SK-N-SH (cell line): ENCODE measurements at regions not wholly inside any gene's neighbourhood (a gene's known extent, or its start where the extent isn't known, plus 50 kb on each side); places are given as distances from the start of the nearest gene placed in this dataset.

Experiments used
- CTCF ChIA-PET: fragments of 300-600, 350-600 bp; formaldehyde crosslinking; extraction: SDS; loops from one replicate; lab custom pipeline; 2021; lab: Yijun Ruan, JAX
- POLR2A ChIA-PET: fragments of 350-600 bp; sonication (Branson Sonifier 250); formaldehyde crosslinking; extraction: SDS; loops from one replicate; lab custom pipeline; 2020; ENCODE audit warnings: antibody characterized with exemption, inconsistent platforms; lab: Yijun Ruan, JAX
- DNase-seq: peaks from one replicate; pipeline ENCODE4 v3.0.0; 2012
- H2AFZ ChIP-seq: fragments of 200-600 bp; sonication (generic); 2 replicates; pipeline ENCODE4 v1.8.1; 2016; ENCODE audit warnings: antibody characterized with exemption, mild to moderate bottlenecking, low read depth
- H3F3A ChIP-seq: fragments of 200-600 bp; sonication (generic); replicated peaks from 2 replicates; pipeline ENCODE3; 2016; ENCODE audit warnings: antibody characterized with exemption, mild to moderate bottlenecking; ENCODE audit not compliant: insufficient read depth
- H3K27ac ChIP-seq, 2 experiments: fragments of 200-500 bp in 1 of 2; fragments of 200-600 bp in 1 of 2; sonication (Bioruptor generic) in 1 of 2; sonication (generic), shearing (Covaris generic) in 1 of 2; 2 replicates each; pipeline versions ENCODE4 v1.5.1 to v1.6.1; 2014 to 2016; ENCODE audit warnings: low read depth in 2 of 2, inconsistent platforms in 1 of 2, low read length in 1 of 2, mild to moderate bottlenecking in 1 of 2, mixed read lengths in 1 of 2
- H3K27me3 ChIP-seq: fragments of 200-600 bp; sonication (generic), shearing (Covaris generic); 2 replicates; pipeline ENCODE4 v1.6.1; 2016; ENCODE audit warnings: mixed run types; ENCODE audit not compliant: insufficient read depth
- H3K36me3 ChIP-seq, 2 experiments: fragments of 200-500 bp in 1 of 2; fragments of 200-600 bp in 1 of 2; sonication (Bioruptor generic) in 1 of 2; sonication (generic) in 1 of 2; replicated peaks in 1 of 2; 2 replicates each; pipeline versions ENCODE3 to v1.5.1; 2014 to 2016; ENCODE audit warnings: low read length in 1 of 2, mild to moderate bottlenecking in 1 of 2; ENCODE audit not compliant: insufficient read depth in 2 of 2, control insufficient read depth in 1 of 2
- H3K4me1 ChIP-seq, 2 experiments: fragments of 200-500 bp in 1 of 2; fragments of 200-600 bp in 1 of 2; sonication (Bioruptor generic) in 1 of 2; sonication (generic), shearing (Covaris generic) in 1 of 2; 2 replicates each; pipeline versions ENCODE4 v1.5.1 to v1.6.1; 2014 to 2016; ENCODE audit warnings: low read depth in 1 of 2, low read length in 1 of 2, mixed run types in 1 of 2; ENCODE audit not compliant: insufficient read depth in 2 of 2, control insufficient read depth in 1 of 2
- H3K4me2 ChIP-seq: fragments of 200-600 bp; sonication (generic), shearing (Covaris generic); 2 replicates; pipeline ENCODE4 v1.6.1; 2017; ENCODE audit warnings: mixed run types
- H3K4me3 ChIP-seq, 2 experiments: fragments of 200-500 bp in 1 of 2; fragments of 200-600 bp in 1 of 2; sonication (Bioruptor generic) in 1 of 2; sonication (generic), shearing (Covaris generic) in 1 of 2; 2 replicates each; pipeline versions ENCODE4 v1.5.1 to v1.8.1; 2014 to 2016; ENCODE audit warnings: low read depth in 2 of 2, inconsistent platforms in 1 of 2, low read length in 1 of 2, mild to moderate bottlenecking in 1 of 2, mixed read lengths in 1 of 2, moderate library complexity in 1 of 2
- H3K79me2 ChIP-seq: fragments of 200-600 bp; sonication (generic); 2 replicates; pipeline ENCODE4 v1.8.1; 2017; ENCODE audit warnings: mild to moderate bottlenecking; ENCODE audit not compliant: insufficient read depth
- H3K9ac ChIP-seq: fragments of 200-600 bp; sonication (generic); 2 replicates; pipeline ENCODE4 v1.6.1; 2017; ENCODE audit warnings: mixed run types
- H3K9me2 ChIP-seq: fragments of 200-600 bp; sonication (generic); 2 replicates; pipeline ENCODE4 v1.6.1; 2017; ENCODE audit warnings: mixed run types
- H3K9me3 ChIP-seq: fragments of 200-600 bp; sonication (generic); 2 replicates; pipeline ENCODE4 v1.6.1; 2017; ENCODE audit warnings: mixed run types, mild to moderate bottlenecking, moderate library complexity
- H4K20me1 ChIP-seq: fragments of 200-600 bp; sonication (generic); 2 replicates; pipeline ENCODE4 v1.6.1; 2017; ENCODE audit warnings: mild to moderate bottlenecking, mixed run types; ENCODE audit not compliant: insufficient read depth
- EZH2phosphoT487 ChIP-seq: fragments of 200-600 bp; sonication (generic); IDR thresholded peaks from 2 replicates; pipeline ENCODE4 v1.6.1; 2017; ENCODE audit warnings: low read depth, mixed run types, mild to moderate bottlenecking, antibody characterized with exemption, moderate library complexity, borderline replicate concordance
- FOSL2 ChIP-seq: IDR thresholded peaks from 2 replicates; pipeline ENCODE4 v1.4.0; 2012; ENCODE audit warnings: low read depth, mild to moderate bottlenecking, moderate library complexity, borderline replicate concordance
- FOXJ3 ChIP-seq: sonication (generic); formaldehyde crosslinking; IDR thresholded peaks from 2 replicates; pipeline ENCODE4 v1.5.1; 2020; ENCODE audit warnings: mild to moderate bottlenecking, missing genetic modification reagents
- GATA2 ChIP-seq: sonication (generic); formaldehyde crosslinking; IDR thresholded peaks from 2 replicates; pipeline ENCODE4 v1.5.0; 2020; ENCODE audit warnings: mild to moderate bottlenecking, missing genetic modification reagents
- JUND ChIP-seq: IDR thresholded peaks from 2 replicates; pipeline ENCODE4 v1.4.0; 2012
- NFIC ChIP-seq: IDR thresholded peaks from 2 replicates; pipeline ENCODE4 v1.4.0; 2012; ENCODE audit warnings: borderline replicate concordance
- NRF1 ChIP-seq: IDR thresholded peaks from 2 replicates; pipeline ENCODE4 v1.6.1; 2012; ENCODE audit warnings: low read depth, mild to moderate bottlenecking, low read length
- RCOR1 ChIP-seq: fragments of 150-350 bp; IDR thresholded peaks from 2 replicates; pipeline ENCODE4 v1.6.1; 2017; ENCODE audit warnings: antibody characterized with exemption, low read length
- SMC3 ChIP-seq: IDR thresholded peaks from 2 replicates; pipeline ENCODE4 v1.6.1; 2012; ENCODE audit warnings: low read depth, low read length, improper control_type of control experiment
- TCF12 ChIP-seq: IDR thresholded peaks from 2 replicates; pipeline ENCODE4 v1.4.0; 2012
- TEAD4 ChIP-seq: IDR thresholded peaks from 2 replicates; pipeline ENCODE4 v1.4.0; 2012; ENCODE audit warnings: mild to moderate bottlenecking, borderline replicate concordance; ENCODE audit not compliant: insufficient read depth
- YY1 ChIP-seq: IDR thresholded peaks from 2 replicates; pipeline ENCODE4 v1.4.0; 2012; ENCODE audit warnings: low read depth, mild to moderate bottlenecking
- WGBS: methylation state at CpG from one replicate; pipeline ENCODE4 v1.1.6; 2017; ENCODE audit warnings: low lambda C conversion rate; 5-methylcytosine and 5-hydroxymethylcytosine counted together
- TF ChIP-seq, protein P1 (sequence below): fragments of 150-350 bp; IDR thresholded peaks from 2 replicates; pipeline ENCODE4 v1.6.1; 2016; ENCODE audit warnings: mild to moderate bottlenecking, low read depth, low read length

DNA sequence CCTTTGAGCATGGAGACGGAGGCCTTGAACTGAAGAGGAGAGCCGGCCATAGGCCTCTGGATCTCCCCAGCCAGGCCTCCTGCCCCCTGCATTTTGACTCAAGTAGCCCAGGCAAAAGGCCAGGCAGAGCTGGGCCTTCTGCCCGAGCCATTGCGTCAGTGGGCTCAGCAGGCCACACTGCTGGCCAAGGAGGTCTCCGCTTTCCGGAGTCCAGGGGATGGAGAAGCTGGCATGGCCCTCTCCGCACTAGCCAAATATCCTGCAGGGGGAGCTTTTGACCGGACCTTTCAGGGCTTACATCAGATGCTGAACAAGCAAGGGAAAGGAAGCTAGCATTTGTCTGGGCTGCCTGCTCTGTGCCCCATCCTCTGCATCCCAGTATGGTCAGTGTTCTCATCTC is 386.8 kb downstream of the TRIM36 start:
- H2AFZ ChIP-seq: no peak overlapping the region
- no peaks in the 10 kb centered on the region for H4K20me1 ChIP-seq
- DNase-seq: peak; percentile 7
- no peak overlapping the region for H3K9ac ChIP-seq
- H3K4me2 ChIP-seq: no peak overlapping the region
- WGBS: 15% methylated on average over 5 of the region's 8 CpGs
- no peaks in the 10 kb centered on the region for H3K4me1 ChIP-seq
- no peaks in the 10 kb centered on the region for H3K9me3 ChIP-seq
- no peaks in the 10 kb centered on the region for H3K27me3 ChIP-seq
- H3F3A ChIP-seq: no peaks in the 10 kb centered on the region
- no peak for TF ChIP-seq SMC3
- TF ChIP-seq GATA2 (CRISPR knock-in tag): no peak
- no peak for TF ChIP-seq YY1
- no peaks in the 10 kb centered on the region for H3K36me3 ChIP-seq
- no peak overlapping the region for H3K4me3 ChIP-seq
- no peak overlapping the region for H3K27ac ChIP-seq
- H3K79me2 ChIP-seq: no peaks in the 10 kb centered on the region
- no peaks in the 10 kb centered on the region for H3K9me2 ChIP-seq
- CTCF ChIA-PET: interaction anchor here (0.7 kb wide), 1 partner anchor 9 kb away, joined by 3 read pairs; no protein-coding TSS in a partner anchor
- POLR2A ChIA-PET: no interaction called here

DNA sequence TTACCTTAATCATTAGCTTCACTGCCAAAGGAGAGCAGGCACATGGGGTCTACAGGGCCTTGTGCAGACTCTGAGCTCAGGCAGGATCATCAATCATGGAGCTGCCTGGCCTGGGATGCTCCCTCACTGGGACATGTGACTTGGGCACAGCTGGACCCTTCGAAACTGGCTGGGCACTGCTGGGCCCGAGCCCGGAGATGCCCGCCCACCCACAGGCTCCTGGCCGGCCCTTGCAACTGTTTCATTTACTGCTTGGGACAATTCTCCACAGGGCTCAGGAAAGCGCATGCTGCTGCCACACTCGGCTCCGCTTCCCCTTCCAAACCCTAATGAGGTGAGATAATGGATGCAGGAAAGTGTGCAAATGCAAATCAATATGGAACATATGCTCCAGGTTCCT is 387.5 kb downstream of the TRIM36 start:
- H3K27ac ChIP-seq: no peak overlapping the region
- no peaks in the 10 kb centered on the region for H3K4me1 ChIP-seq
- no peaks in the 10 kb centered on the region for H4K20me1 ChIP-seq
- no peaks in the 10 kb centered on the region for H3K79me2 ChIP-seq
- no peak overlapping the region for H2AFZ ChIP-seq
- H3K36me3 ChIP-seq: no peaks in the 10 kb centered on the region
- H3K9me2 ChIP-seq: no peaks in the 10 kb centered on the region
- TF ChIP-seq FOSL2 (no peak), TCF12 (no peak), RCOR1 (no peak)
- no peak for DNase-seq
- WGBS: 8% methylated on average over 8 of the region's 8 CpGs
- H3F3A ChIP-seq: no peaks in the 10 kb centered on the region
- H3K4me2 ChIP-seq: no peak overlapping the region
- no peaks in the 10 kb centered on the region for H3K27me3 ChIP-seq
- H3K4me3 ChIP-seq: no peak overlapping the region
- POLR2A ChIA-PET: no interaction called here
- H3K9ac ChIP-seq: no peak overlapping the region
- no peaks in the 10 kb centered on the region for H3K9me3 ChIP-seq
- CTCF ChIA-PET: interaction anchor here (1.1 kb wide), 1 partner anchor 286 kb away, joined by 3 read pairs; no protein-coding TSS in a partner anchor

DNA sequence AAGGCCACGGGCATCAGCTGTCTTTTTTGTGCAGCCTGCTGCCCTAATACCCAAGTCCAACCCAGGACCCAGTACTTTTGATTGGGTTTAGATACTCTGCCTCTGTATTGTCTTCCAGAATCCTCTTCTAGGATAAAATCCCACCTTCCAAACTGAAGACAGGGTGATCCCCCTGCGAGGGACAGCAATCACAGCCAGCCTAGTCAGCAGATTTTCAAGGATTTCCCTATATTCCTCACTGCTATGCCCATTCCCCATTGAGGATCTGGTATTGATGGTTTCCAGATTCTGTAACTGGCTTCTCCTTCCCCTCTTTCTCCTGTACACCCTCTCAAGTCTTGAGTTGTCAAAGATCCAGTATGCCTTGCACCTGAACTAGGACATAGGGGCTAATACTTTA is 389.4 kb downstream of the TRIM36 start:
- H3K4me3 ChIP-seq: no peak overlapping the region
- H3K79me2 ChIP-seq: no peaks in the 10 kb centered on the region
- no peak overlapping the region for H3K9ac ChIP-seq
- WGBS: 0% methylated on average over 2 of the region's 2 CpGs
- no peaks in the 10 kb centered on the region for H3K4me1 ChIP-seq
- no peak overlapping the region for H3K27ac ChIP-seq
- no peaks in the 10 kb centered on the region for H3K9me3 ChIP-seq
- no peaks in the 10 kb centered on the region for H3K27me3 ChIP-seq
- POLR2A ChIA-PET: no interaction called here
- H2AFZ ChIP-seq: no peak overlapping the region
- no peaks in the 10 kb centered on the region for H4K20me1 ChIP-seq
- H3K36me3 ChIP-seq: no peaks in the 10 kb centered on the region
- no peak overlapping the region for H3K4me2 ChIP-seq
- CTCF ChIA-PET: no interaction called here
- DNase-seq: no peak
- H3K9me2 ChIP-seq: no peaks in the 10 kb centered on the region
- no peak for TF ChIP-seq NRF1
- TF ChIP-seq TEAD4: no peak
- TF ChIP-seq FOXJ3 (CRISPR knock-in tag): no peak
- no peak for TF ChIP-seq EZH2phosphoT487
- TF ChIP-seq JUND: no peak
- TF ChIP-seq, protein P1, sequence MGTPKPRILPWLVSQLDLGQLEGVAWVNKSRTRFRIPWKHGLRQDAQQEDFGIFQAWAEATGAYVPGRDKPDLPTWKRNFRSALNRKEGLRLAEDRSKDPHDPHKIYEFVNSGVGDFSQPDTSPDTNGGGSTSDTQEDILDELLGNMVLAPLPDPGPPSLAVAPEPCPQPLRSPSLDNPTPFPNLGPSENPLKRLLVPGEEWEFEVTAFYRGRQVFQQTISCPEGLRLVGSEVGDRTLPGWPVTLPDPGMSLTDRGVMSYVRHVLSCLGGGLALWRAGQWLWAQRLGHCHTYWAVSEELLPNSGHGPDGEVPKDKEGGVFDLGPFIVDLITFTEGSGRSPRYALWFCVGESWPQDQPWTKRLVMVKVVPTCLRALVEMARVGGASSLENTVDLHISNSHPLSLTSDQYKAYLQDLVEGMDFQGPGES: no peak
- TF ChIP-seq NFIC: no peak
- H3F3A ChIP-seq: no peaks in the 10 kb centered on the region
